SJCRH30 (cell line): ENCODE measurements at regions not wholly inside any gene's neighbourhood (a gene's known extent, or its start where the extent isn't known, plus 50 kb on each side); places are given as distances from the start of the nearest gene placed in this dataset.
A peak's percentile ranks its signal among the peaks of the same experiment; 100 is the strongest.

Experiments
- DNase-seq, 2 experiments: peaks; one replicate each; pipeline ENCODE4 v3.0.0-alpha.2; 2015 to 2020
- H3K27ac ChIP-seq: fragments of 250-450 bp; sonication (Bioruptor Pico); 2 replicates; pipeline ENCODE4 v1.5.1; 2020; ENCODE audit warnings: mild to moderate bottlenecking, moderate library complexity
- H3K27me3 ChIP-seq: fragments of 250-450 bp; sonication (Bioruptor Pico); 2 replicates; pipeline ENCODE4 v1.5.1; 2020; ENCODE audit warnings: mild to moderate bottlenecking, moderate library complexity
- H3K36me3 ChIP-seq: fragments of 250-450 bp; sonication (Bioruptor Pico); 2 replicates; pipeline ENCODE4 v1.5.1; 2020; ENCODE audit warnings: mild to moderate bottlenecking, moderate library complexity
- H3K4me1 ChIP-seq: fragments of 250-450 bp; sonication (Bioruptor Pico); 2 replicates; pipeline ENCODE4 v1.5.1; 2020; ENCODE audit warnings: mild to moderate bottlenecking, moderate library complexity
- H3K4me3 ChIP-seq: fragments of 250-450 bp; sonication (Bioruptor Pico); 2 replicates; pipeline ENCODE4 v1.5.1; 2020; ENCODE audit warnings: mild to moderate bottlenecking, moderate library complexity
- H3K9me3 ChIP-seq: fragments of 250-450 bp; sonication (Bioruptor Pico); replicated peaks from 2 replicates; pipeline ENCODE4 v1.5.1; 2020; ENCODE audit warnings: mild to moderate bottlenecking, moderate library complexity

DNA sequence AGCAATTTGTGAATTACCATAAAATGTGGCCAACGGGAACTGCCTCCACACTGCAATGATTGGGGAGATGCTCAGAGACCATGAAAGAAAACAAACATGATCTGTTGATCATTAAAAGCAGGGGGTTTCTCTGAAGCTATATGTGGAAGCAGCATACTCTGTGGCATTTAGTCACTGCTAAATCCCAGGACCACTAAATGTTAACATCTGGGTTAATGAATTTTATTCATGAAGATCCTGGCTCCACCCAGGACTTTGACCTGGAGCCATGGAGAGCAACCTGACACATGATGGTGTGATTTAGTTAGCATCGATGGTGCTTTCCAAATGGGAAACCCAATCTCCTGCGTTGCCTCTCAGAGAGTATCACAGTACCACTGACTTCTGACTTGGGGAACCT is 497.8 kb downstream of the AGTPBP1 start:
- no peak overlapping the region for H3K27ac ChIP-seq

DNA sequence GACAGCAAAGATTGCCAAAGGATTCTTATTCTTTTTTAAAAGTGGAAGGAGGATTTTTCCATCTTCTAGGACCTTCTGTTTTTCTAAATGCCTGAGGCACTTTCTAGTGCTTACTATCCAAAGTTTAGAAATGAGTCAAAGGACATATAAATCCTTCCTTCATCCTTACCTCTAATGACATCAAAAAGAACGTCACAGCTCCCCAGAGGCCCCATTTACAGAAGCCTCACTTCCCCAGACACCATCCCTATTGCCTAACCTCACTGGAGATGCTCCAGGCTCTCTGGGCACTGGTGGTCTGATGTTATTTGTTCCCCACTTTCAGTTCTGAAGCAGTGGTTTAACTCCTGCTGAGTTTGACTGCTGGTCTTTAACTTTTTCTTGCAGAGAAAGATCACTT is 504.3 kb downstream of the AGTPBP1 start:
- no peak overlapping the region for H3K4me3 ChIP-seq
- no peak for DNase-seq
- no peak overlapping the region for H3K27ac ChIP-seq

More for the DNA sequence above, 497.8 kb downstream of the AGTPBP1 start:
- no peak overlapping the region for H3K4me3 ChIP-seq
- H3K27me3 ChIP-seq = no peaks in the 10 kb centered on the region
- H3K4me1 ChIP-seq = no peaks in the 10 kb centered on the region
- H3K9me3 ChIP-seq = 0 out of 2 replicates have a peak, but pooled peaks cover 4% of the 10 kb centered on the region
- no peaks in the 10 kb centered on the region for H3K36me3 ChIP-seq
- DNase-seq = no peak

DNA sequence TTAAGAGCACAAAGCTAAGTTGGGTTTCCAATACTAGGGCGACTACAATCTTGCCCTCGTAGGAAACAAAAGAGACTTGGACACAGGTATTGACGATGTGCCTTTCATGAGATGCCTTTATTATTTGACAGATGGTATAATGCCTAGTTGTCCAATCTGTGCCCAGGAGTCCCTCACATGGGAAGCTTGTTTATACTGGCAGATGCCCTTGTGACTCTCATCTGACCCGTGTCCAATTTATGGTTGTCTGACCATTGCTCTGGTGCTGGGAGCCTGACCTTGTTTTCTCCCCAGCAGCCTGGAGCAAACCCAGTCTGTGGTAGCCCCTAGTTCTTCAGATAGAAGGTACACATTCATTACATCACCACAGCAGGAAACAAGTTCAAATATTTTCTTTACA is 511.7 kb downstream of the AGTPBP1 start:
- no peak overlapping the region for H3K4me3 ChIP-seq

More for the DNA sequence above, 504.3 kb downstream of the AGTPBP1 start:
- Histone ChIP-seq H3K36me3 (no peaks in the 10 kb centered on the region), H3K4me1 (no peaks in the 10 kb centered on the region), H3K27me3 (no peaks in the 10 kb centered on the region), H3K9me3 (0 out of 2 replicates have a peak, but pooled peaks cover 4% of the 10 kb centered on the region)

DNA sequence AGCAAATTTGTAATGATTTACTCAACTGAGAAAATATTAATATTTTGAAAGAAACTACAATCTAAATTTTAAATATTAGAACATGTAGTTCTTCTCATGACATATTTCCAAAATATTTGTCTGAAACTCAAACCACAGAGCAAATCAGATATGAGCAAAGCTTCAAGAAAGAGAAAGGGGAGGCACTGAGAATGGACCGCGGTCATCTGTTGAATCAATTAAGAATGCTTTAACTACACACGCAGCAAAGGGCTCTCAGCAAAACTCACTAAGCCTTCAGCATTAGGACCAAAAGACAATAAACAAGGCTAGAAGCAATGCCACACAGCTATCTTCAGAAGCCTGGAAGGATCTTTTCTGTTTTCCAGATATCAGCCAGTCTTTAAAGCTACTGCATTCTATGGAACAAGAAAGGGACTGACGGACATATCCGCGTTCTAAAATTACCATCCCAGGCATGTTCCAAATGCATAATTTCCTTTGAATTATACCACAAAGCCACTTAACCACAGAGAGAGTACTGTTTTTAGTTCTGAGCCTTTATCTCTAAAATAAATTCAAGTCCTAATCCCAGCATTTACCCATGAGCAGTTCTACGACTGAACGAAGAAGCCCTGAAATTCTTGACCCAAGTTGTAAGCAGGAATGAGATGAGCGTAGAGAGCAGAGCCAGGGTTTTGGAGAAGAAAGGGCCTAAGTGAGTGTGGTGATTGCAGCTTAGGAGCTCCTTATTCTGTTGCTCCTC is 513.5 kb downstream of the AGTPBP1 start:
- no peaks in the 10 kb centered on the region for H3K36me3 ChIP-seq
- no peak for DNase-seq
- no peak overlapping the region for H3K27ac ChIP-seq
- no peak overlapping the region for H3K4me3 ChIP-seq
- no peaks in the 10 kb centered on the region for H3K4me1 ChIP-seq
- H3K9me3 ChIP-seq = no peaks in the 10 kb centered on the region
- H3K27me3 ChIP-seq = no peaks in the 10 kb centered on the region

More for the DNA sequence above, 511.7 kb downstream of the AGTPBP1 start:
- H3K9me3 ChIP-seq = no peaks in the 10 kb centered on the region
- H3K36me3 ChIP-seq = no peaks in the 10 kb centered on the region
- no peak for DNase-seq
- no peak overlapping the region for H3K27ac ChIP-seq
- no peaks in the 10 kb centered on the region for H3K4me1 ChIP-seq
- no peaks in the 10 kb centered on the region for H3K27me3 ChIP-seq

DNA sequence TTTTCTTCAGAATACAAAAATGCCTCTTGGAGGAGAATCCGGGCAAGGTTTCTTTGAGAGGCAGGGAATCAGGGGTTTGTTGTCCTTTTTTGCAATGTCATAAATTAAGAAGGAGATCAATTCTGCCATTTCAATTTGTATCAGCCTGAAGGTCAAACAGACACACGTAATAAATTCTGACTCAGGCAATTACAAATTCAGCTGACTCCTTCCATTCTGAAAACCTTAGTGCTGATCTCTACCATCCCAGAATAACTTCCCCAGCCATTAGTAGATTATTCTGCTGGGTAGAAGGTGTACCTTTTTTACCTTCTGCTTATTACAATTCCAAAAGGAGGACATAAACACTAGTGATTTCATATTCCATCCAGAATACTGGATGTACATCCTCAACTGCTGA is 516.6 kb downstream of the AGTPBP1 start:
- H3K36me3 ChIP-seq = no peaks in the 10 kb centered on the region
- no peak overlapping the region for H3K4me3 ChIP-seq
- no peak overlapping the region for H3K27ac ChIP-seq
- H3K4me1 ChIP-seq = no peaks in the 10 kb centered on the region
- no peak for DNase-seq
- no peaks in the 10 kb centered on the region for H3K9me3 ChIP-seq
- no peaks in the 10 kb centered on the region for H3K27me3 ChIP-seq

DNA sequence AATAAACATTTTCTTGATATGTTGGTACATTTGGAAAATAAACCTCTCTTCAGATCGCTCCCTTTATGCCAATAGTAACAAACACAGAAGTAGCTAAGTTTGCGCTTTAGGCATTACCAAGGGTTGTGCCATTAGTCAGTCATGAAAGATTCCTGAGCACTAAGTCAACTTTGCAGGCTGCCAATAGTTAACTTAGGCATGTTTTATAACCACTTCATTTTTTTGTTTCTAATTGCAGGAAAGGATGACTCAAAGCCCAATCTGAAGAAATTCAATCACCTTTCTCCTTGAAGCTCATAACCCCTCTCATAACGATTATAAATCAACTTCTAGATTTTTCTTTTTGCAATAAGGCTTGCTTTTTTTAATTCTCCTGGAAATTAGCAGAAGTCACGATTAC is 517.0 kb downstream of the AGTPBP1 start:
- H3K4me3 ChIP-seq = no peak overlapping the region
- no peaks in the 10 kb centered on the region for H3K36me3 ChIP-seq
- DNase-seq = no peak
- H3K27ac ChIP-seq = no peak overlapping the region
- H3K9me3 ChIP-seq = no peaks in the 10 kb centered on the region
- no peaks in the 10 kb centered on the region for H3K27me3 ChIP-seq
- H3K4me1 ChIP-seq = no peaks in the 10 kb centered on the region

DNA sequence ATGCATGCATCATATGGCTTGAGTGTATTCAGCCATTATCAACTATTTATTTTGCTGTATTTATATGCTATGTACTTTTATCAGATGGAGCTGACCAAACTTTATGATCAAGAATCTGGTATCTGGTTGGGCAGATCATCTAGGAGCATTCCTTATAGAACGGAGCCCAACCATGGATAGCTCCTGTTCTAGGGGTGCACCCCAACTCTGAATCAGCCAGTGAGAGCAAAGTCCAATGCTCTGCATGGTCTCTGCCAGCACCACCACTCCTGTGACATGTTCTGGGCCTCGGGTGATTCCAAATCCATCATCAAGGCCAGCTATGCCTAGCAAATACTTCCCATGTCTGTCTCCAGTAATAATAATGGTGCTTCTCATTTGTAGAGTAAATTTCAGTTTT is 517.5 kb downstream of the AGTPBP1 start:
- DNase-seq = no peak

DNA sequence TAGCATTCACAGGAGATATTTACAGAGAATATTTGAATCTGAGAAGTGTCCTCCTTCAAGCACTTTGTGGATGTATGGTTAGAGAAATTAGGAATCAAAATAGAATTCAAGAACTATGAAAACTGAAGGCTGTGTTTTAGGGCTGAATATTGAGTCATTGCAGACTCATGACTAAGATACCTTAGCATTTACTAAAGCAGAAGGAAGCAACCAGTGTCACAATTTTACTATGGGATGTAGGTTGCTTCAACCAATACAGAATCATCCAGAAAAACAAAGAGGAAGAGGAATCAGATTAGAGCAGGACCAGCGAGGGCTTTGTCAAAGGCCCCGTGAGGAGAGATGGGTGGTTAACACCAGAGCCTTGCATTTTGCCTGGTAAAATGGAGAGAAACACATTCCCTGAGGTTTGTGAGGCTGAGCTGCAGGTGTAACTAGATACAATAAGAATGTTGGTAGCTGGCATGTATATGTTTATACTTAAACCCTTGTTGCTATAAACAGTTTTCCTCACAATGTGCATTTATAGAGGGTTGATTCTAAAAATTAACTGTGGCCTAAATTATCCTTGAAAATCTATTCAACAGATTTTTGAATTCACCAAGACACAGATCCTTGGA is 518.1 kb downstream of the AGTPBP1 start:
- no peak for DNase-seq
- no peak overlapping the region for H3K27ac ChIP-seq

More for the DNA sequence above, 517.5 kb downstream of the AGTPBP1 start:
- no peak overlapping the region for H3K27ac ChIP-seq
- H3K27me3 ChIP-seq = no peaks in the 10 kb centered on the region
- H3K36me3 ChIP-seq = no peaks in the 10 kb centered on the region
- no peaks in the 10 kb centered on the region for H3K9me3 ChIP-seq
- no peak overlapping the region for H3K4me3 ChIP-seq
- H3K4me1 ChIP-seq = no peaks in the 10 kb centered on the region

DNA sequence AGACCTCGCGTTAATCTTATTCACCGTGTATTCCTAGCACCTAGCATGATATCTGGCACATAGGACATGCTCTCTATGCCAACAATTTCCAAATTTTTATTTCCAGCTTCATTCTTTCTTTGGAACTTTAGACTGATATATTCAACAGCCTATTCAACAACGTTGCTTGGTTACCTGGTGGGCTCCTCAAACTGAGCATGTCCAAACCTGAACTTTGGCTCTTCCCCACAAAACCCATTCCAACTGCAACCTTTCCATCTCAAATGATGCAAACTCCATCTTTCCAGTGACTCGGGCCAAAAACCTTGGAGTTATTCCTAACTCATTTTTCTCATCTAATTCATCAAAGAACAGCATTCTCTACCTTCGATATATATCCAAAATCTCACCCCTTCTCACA is 525.2 kb downstream of the AGTPBP1 start:
- Histone ChIP-seq H3K27ac (no peak overlapping the region), H3K27me3 (peaks cover 5% of the 10 kb centered on the region; the same call in 1 of the 2 replicates), H3K4me1 (no peaks in the 10 kb centered on the region), H3K9me3 (no peaks in the 10 kb centered on the region), H3K4me3 (no peak overlapping the region), H3K36me3 (no peaks in the 10 kb centered on the region)
- no peak for DNase-seq

More for the DNA sequence above, 518.1 kb downstream of the AGTPBP1 start:
- Histone ChIP-seq H3K9me3 (no peaks in the 10 kb centered on the region), H3K36me3 (no peaks in the 10 kb centered on the region), H3K4me1 (no peaks in the 10 kb centered on the region), H3K27me3 (no peaks in the 10 kb centered on the region), H3K4me3 (no peak overlapping the region)

DNA sequence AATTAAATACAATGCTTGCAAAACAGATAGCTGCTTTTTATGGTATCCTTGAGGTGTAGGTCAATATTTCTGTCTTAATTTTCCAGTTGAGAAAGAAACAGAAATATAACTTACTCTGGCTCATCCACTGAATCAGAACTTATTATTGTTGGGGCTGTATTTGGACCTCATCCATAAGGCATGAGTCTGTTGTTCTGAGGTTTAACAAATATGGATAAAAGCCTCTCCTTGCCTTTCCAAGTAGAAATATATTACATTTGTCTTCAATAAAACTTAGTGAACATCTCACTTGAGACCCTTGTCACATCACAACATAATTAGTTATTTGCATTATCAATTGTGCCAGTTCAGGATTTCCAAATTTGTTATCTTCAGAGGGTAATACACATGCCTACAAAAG is 525.8 kb downstream of the AGTPBP1 start:
- peaks cover 5% of the 10 kb centered on the region; the same call in 1 of the 2 replicates for H3K27me3 ChIP-seq
- DNase-seq = no peak
- H3K36me3 ChIP-seq = no peaks in the 10 kb centered on the region
- no peaks in the 10 kb centered on the region for H3K4me1 ChIP-seq
- H3K9me3 ChIP-seq = no peaks in the 10 kb centered on the region
- H3K27ac ChIP-seq = no peak overlapping the region
- H3K4me3 ChIP-seq = no peak overlapping the region

DNA sequence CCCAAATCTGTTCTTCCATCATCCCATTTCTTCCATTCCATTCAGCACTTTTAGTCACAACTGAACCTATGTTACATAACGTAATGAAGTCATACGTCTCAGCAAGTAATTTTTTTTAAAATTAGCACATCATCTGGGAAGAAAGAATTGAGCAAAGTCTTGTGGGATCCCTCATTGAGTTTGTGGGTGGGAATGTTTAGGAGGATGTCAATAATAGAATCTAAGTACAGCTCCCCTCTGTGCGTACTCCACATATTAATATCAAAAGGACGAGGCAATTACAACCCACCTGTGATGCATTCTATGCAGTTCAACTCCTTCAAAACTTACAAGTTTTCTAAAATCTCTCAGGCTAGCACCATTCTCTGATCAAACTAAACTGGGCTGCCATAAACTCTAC is 526.3 kb downstream of the AGTPBP1 start:
- Histone ChIP-seq H3K27me3 (peaks cover 5% of the 10 kb centered on the region; the same call in 1 of the 2 replicates), H3K4me3 (no peak overlapping the region), H3K36me3 (no peaks in the 10 kb centered on the region), H3K27ac (no peak overlapping the region), H3K9me3 (no peaks in the 10 kb centered on the region), H3K4me1 (no peaks in the 10 kb centered on the region)
- DNase-seq = no peak

DNA sequence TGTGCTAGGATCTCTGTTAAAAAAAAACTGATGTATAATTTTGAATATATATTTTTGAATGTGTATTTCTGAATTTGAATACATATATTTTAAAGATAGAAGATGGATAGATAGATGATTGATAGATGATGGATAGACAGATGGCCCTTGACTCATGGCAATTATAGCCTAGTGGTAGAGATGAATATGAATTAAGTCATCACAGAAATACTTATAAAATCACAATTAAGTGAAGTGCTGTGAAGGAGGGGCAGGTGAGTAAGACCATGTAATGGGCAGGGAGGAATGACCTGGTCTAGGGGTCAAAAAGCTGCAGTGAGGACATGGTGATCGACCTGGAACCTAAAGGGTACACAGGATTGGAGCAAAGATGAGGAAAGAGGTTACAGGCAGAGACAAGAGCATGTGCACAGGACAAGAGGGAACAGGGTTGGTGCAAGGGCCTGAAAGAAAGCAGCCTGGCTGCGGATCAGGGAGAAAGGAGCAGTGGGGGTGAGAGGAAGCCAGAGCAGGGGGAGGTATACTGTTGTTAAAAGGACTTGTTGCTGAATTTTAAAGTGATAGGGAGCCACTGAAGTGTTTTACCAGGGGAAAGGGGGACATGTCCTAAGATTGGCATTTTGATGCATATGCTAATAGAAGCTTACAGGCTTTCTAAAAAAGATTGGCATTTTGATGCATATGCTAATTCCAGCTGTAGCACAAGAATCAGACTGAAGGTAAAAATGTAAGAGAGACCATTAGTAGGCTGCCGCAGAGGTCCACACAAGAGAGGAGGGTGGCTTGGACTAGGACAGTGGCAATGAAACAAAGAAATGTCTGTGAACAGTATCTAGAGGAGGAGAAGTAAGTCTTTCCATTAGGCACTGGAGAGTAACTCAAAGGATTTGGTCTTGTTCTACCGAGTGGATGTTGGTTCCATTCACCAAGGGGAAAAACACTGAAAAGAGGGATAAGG is 527.8 kb downstream of the AGTPBP1 start:
- Histone ChIP-seq H3K4me3 (no peak overlapping the region), H3K27ac (no peak overlapping the region), H3K9me3 (no peaks in the 10 kb centered on the region), H3K4me1 (no peaks in the 10 kb centered on the region), H3K36me3 (no peaks in the 10 kb centered on the region), H3K27me3 (peaks cover 5% of the 10 kb centered on the region; the same call in 1 of the 2 replicates)
- no peak for DNase-seq

DNA sequence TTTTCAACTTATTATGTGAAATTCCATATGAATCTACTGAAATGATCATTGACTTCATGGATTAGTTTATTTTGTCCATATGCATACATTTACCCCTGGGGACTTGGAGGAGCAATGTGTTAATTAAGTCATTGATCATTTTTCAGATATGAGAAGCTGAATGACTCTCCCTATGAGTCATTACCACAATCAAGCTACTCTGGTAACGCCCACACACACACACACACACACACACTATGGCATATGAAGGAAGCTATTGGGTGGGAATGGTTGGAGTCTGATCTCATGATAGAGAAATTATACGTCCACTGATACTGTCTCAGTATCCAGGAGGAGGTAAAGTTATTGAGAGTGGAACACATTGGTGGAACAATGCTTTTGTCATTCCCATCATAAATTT is 528.9 kb downstream of the AGTPBP1 start:
- Histone ChIP-seq H3K36me3 (no peaks in the 10 kb centered on the region), H3K9me3 (no peaks in the 10 kb centered on the region), H3K4me1 (no peaks in the 10 kb centered on the region), H3K27me3 (peaks cover 5% of the 10 kb centered on the region; the same call in 1 of the 2 replicates), H3K27ac (no peak overlapping the region), H3K4me3 (no peak overlapping the region)
- peak in 1 of 2 experiments; percentile 4 for DNase-seq

DNA sequence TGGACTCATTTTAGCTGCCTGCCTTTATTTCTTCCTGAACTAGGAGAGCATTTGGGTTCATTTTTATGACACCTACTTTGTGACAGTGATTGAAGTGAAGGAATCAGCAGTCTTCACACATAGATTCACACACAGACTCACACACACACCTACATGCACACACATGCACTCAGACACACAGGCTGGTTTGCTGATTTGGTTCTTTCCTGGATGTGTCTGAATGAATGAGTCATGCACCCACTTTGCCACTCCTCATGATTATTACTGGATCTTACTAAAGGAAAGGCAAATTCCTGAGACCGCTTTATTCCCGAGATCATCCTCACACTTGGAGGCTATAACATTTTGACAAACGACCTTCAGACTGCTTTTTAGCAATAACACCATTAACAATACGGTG is 529.5 kb downstream of the AGTPBP1 start:
- Histone ChIP-seq H3K27ac (no peak overlapping the region), H3K4me3 (no peak overlapping the region), H3K9me3 (no peaks in the 10 kb centered on the region), H3K4me1 (no peaks in the 10 kb centered on the region), H3K36me3 (no peaks in the 10 kb centered on the region), H3K27me3 (peaks cover 5% of the 10 kb centered on the region; the same call in 1 of the 2 replicates)
- no peak for DNase-seq

DNA sequence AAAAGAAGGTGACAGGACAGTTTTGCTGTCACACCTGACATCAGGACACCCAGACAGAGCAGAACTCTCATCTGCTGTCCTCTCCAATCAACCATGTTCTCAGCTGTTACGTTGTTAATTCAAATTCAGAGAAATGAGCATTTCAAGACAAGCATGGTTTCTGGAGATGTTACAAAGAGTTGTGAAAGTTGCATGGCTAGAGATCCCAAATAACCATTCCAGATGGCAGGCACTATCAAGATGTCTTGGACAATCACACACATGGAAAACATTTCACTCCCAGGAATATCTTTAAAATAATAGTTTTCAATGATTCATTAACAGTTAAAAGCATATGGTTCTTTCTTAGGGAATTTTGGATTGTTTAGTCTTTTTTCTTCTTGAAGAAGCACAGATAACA is 533.1 kb downstream of the AGTPBP1 start:
- Histone ChIP-seq H3K27me3 (0 out of 2 replicates have a peak, but pooled peaks cover 5% of the 10 kb centered on the region), H3K4me1 (no peaks in the 10 kb centered on the region), H3K27ac (no peak overlapping the region), H3K4me3 (no peak overlapping the region), H3K9me3 (no peaks in the 10 kb centered on the region), H3K36me3 (no peaks in the 10 kb centered on the region)
- no peak for DNase-seq
